ENCODE measurements at regions not wholly inside any gene's neighbourhood (a gene's known extent, or its start where the extent isn't known, plus 50 kb on each side); places are given as distances from the start of the nearest gene placed in this dataset.
"Not testable (repeated sequence)": the region's sequence is repeated elsewhere in the genome, so short reads cannot be mapped to it uniquely, and the experiment has no call there.

- TF ChIP-seq REST (IDR thresholded peaks at IDR 0.05; ENCODE audit: borderline replicate concordance in 1 of 2, low read depth in 1 of 2, low read length in 2 of 2) (no peak), ZNF329 (CRISPR knock-in tag; IDR thresholded peaks at IDR 0.05; ENCODE audit: low read depth) (no peak), SRSF1 (optimal IDR thresholded peaks at IDR 0.05; ENCODE audit: low read depth, low read length) (no peak), SP1 (IDR thresholded peaks at IDR 0.05) (no peak), SP1 (CRISPR knock-in tag; IDR thresholded peaks at IDR 0.05) (no peak), SALL2 (CRISPR knock-in tag; IDR thresholded peaks at IDR 0.05) (no peak), ZNF556 (CRISPR knock-in tag; IDR thresholded peaks at IDR 0.05; ENCODE audit: borderline replicate concordance) (no peak), HES4 (CRISPR knock-in tag; IDR thresholded peaks at IDR 0.05; ENCODE audit: borderline replicate concordance) (no peak), POLR2G (IDR thresholded peaks at IDR 0.05; ENCODE audit: low read depth, low read length) (no peak), SKI (IDR thresholded peaks at IDR 0.05; ENCODE audit: partially characterized antibody) (no peak), NRL (CRISPR knock-in tag; IDR thresholded peaks at IDR 0.05; ENCODE audit: borderline replicate concordance) (no peak)
- TF ChIP-seq, protein P1, sequence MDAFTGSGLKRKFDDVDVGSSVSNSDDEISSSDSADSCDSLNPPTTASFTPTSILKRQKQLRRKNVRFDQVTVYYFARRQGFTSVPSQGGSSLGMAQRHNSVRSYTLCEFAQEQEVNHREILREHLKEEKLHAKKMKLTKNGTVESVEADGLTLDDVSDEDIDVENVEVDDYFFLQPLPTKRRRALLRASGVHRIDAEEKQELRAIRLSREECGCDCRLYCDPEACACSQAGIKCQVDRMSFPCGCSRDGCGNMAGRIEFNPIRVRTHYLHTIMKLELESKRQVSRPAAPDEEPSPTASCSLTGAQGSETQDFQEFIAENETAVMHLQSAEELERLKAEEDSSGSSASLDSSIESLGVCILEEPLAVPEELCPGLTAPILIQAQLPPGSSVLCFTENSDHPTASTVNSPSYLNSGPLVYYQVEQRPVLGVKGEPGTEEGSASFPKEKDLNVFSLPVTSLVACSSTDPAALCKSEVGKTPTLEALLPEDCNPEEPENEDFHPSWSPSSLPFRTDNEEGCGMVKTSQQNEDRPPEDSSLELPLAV (CRISPR knock-in tag; conservative IDR thresholded peaks at IDR 0.05; ENCODE audit: low read depth), result no peak
Measured at GRCh38 chr2:39865751-39866150, 86.7 kb upstream of the THUMPD2 start (continued).

GRCh38 chr2:39863672-39864071 is 84.6 kb upstream of the THUMPD2 start:
- H3K79me2 ChIP-seq (ENCODE audit: insufficient read depth, low read length); intact Hi-C loops (cut with micrococcal nuclease; ENCODE audit: unreplicated experiment); DNase-seq (ENCODE audit: low spot score); ATAC-seq; in situ Hi-C loops (cut with HindIII; ENCODE audit: extremely low pct_ligation_motif_present, low pct_unique_long_range_greater_than_20kb); H3K4me1 ChIP-seq (ENCODE audit: insufficient read depth, low read length); BruUV-seq (replicated peaks); H3K4me2 ChIP-seq (ENCODE audit: low read depth, low read length); H3K36me3 ChIP-seq (replicated peaks in 1 of 2; ENCODE audit: control insufficient read depth in 1 of 2, insufficient read depth in 2 of 2, low read length in 2 of 2); H3K9me3 ChIP-seq (ENCODE audit: low read length); H2AFZ ChIP-seq (ENCODE audit: low read length); CTCF ChIA-PET (ENCODE audit: low intra/inter-chr PET ratio, low total read pairs); H3K4me3 ChIP-seq (replicated peaks in 1 of 3; ENCODE audit: insufficient read depth in 1 of 3, low read depth in 2 of 3, low read length in 3 of 3); H4K20me1 ChIP-seq (ENCODE audit: insufficient read depth, low read length); POLR2A ChIA-PET; H3K27me3 ChIP-seq (ENCODE audit: control insufficient read depth in 1 of 2, insufficient read depth in 2 of 2, low read length in 2 of 2); FAIRE-seq; H3K9ac ChIP-seq (ENCODE audit: insufficient read depth, low read depth, low read length); H3K27ac ChIP-seq (ENCODE audit: extremely low read length, insufficient read depth, low read length): not testable (repeated sequence)
- whole genome bisulfite sequencing (ENCODE audit: low lambda C conversion rate), result 6% methylated on average over 1 of the region's 1 CpG

All from HepG2 (cell line).